ES-I3 (cell line): ENCODE measurements at regions not wholly inside any gene's neighbourhood (a gene's known extent, or its start where the extent isn't known, plus 50 kb on each side); places are given as distances from the start of the nearest gene placed in this dataset.
"Not testable (repeated sequence)": the region's sequence is repeated elsewhere in the genome, so short reads cannot be mapped to it uniquely, and the experiment has no call there.

Experiments
- H3K36me3 ChIP-seq: 2 replicates; pipeline ENCODE4 v1.6.1; 2013; ENCODE audit warnings: mild to moderate bottlenecking, low read length, control low read depth, moderate library complexity; ENCODE audit not compliant: insufficient read depth
- H3K4me1 ChIP-seq: 2 replicates; pipeline ENCODE4 v1.6.1; 2013; ENCODE audit warnings: mild to moderate bottlenecking, control low read depth, low read length; ENCODE audit not compliant: insufficient read depth
- H3K9ac ChIP-seq: 2 replicates; pipeline ENCODE4 v1.6.1; 2013; ENCODE audit warnings: low read depth, mild to moderate bottlenecking, low read length, moderate library complexity
- H3K9me3 ChIP-seq: 2 replicates; pipeline ENCODE4 v1.6.1; 2013; ENCODE audit warnings: mild to moderate bottlenecking, low read length, moderate library complexity; ENCODE audit not compliant: control insufficient read depth, insufficient read depth

DNA sequence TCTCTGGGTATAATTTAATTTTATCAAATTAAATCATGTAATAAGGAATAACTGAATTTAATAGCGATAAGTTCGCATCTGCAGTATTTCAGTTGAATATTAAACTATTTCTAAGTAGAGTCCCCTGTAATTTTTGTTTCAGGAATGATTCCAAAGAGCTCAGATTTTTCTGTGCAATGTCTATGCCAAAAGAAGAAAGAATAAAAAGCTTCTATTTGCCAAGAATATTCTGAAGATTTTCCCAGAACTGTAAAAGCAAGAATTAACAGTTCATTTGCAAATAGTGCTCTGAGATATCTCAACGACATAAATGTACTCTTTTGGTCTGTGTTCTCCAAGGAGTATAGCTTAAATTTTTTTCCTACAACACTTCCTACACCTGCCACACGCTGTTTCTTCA, 1242.8 kb upstream of the DIAPH2 start:
- no peaks in the 10 kb centered on the region for H3K36me3 ChIP-seq

DNA sequence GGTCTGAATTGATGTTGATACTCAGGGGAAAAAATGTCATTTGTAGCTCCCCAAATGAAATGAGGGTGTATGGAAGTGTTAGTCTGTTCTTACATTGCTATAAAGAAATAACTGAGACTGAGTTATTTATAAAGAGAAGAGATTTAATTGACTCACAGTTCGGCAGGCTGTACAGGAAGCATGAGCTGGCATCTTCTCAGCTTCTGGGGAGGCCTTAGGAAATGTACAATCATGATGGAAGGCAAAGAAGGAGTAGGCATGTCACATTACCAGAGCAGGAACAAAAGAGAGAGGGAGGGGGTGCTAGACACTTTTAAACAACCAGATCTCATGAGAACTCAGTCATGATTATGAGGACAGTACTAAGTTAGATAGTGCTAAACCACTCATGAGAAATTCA, 1199.9 kb upstream of the DIAPH2 start:
- H3K4me1 ChIP-seq, result no peaks in the 10 kb centered on the region
- H3K9me3 ChIP-seq, result no peaks in the 10 kb centered on the region
- H3K36me3 ChIP-seq, result no peaks in the 10 kb centered on the region
- no peak overlapping the region for H3K9ac ChIP-seq

More for the DNA sequence above, 1242.8 kb upstream of the DIAPH2 start:
- Histone ChIP-seq H3K9me3 (no peaks in the 10 kb centered on the region), H3K9ac (no peak overlapping the region), H3K4me1 (no peaks in the 10 kb centered on the region)

DNA sequence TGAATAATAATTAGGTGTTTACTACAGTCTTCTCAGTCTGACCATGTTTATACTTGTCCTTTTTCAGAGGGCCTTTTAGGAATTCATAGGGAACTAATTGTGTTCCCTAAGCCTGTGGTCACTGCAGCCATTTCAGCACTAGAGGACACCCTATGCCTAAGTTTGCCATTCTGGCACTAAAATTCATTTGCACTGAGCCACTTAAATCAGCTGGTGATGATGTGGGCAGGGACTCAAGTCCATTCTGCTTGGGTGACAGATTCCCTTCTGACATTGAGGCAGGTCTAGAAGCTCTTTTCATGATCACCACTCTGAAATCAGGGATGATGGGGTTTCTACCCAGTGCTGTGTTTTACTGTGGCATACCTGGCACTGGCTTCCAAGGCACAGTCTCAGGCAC, 1178.9 kb upstream of the DIAPH2 start:
- H3K9ac ChIP-seq, result no peak overlapping the region
- H3K4me1 ChIP-seq, result 0 out of 2 replicates have a peak, but pooled peaks cover 5% of the 10 kb centered on the region
- H3K9me3 ChIP-seq, result no peaks in the 10 kb centered on the region
- no peaks in the 10 kb centered on the region for H3K36me3 ChIP-seq

DNA sequence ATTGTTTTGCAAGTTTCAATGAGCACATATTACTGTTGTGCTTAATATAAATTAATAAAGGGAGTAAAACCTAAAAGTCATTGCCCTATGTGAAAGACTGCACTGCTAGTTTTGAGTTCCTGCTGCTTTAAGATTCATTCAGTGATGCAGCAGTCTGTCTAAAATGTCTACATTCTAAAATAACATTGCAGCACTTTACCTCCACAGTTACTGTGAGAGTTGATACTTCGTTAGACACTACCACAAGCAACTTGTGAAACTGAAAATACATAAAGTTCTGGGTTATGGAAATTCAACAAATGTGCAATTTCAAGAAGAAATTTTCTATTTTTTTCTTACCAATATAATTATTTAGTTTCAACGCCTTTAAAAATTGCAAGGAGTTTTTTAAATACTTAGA, 1175.2 kb upstream of the DIAPH2 start:
- H3K9ac ChIP-seq, result no peak overlapping the region
- H3K9me3 ChIP-seq, result no peaks in the 10 kb centered on the region
- 0 out of 2 replicates have a peak, but pooled peaks cover 5% of the 10 kb centered on the region for H3K4me1 ChIP-seq
- no peaks in the 10 kb centered on the region for H3K36me3 ChIP-seq

DNA sequence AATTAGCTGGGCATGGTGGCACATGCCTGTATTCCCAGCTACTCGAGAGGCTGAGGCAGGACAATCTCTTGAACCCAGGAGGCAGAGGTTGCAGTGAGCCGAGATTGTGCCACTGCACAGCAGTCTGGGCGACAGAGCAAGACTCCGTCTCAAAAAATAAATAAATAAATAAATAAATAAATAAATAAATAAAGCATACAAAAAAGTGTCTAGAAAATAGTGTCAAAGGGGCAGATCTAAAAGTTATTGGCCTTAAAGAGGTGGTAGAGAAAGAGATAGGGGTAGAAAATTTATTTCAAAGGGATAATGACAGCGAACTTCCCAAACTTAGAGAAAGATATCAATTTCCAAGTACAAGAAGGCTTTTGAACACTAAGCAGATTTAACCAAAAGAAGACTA, 1160.6 kb upstream of the DIAPH2 start:
- not testable (repeated sequence) for H3K36me3 ChIP-seq, H3K9me3 ChIP-seq, H3K9ac ChIP-seq, H3K4me1 ChIP-seq

DNA sequence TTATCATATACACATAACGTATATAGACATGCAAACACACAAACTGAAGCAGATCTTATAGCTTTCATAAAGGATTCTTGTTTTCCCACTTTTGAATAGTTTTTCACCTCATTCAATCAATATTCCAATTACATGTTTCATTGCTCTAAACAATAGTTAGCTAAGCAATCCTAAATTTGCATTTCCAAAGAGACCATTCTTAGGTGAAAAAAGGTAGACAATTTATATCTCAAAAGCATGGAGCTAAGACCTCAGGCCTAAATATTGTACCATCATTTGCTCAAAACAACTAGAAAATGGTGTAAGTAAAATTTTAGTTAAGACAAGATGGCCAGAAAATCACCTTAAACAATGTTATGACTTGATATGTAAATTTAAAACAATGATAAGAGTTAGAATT, 1148.5 kb upstream of the DIAPH2 start:
- Histone ChIP-seq H3K4me1 (no peaks in the 10 kb centered on the region; the same call in 1 of the 2 replicates), H3K9ac (no peak overlapping the region), H3K9me3 (peaks cover 3% of the 10 kb centered on the region; the same call in 1 of the 2 replicates), H3K36me3 (no peaks in the 10 kb centered on the region)

DNA sequence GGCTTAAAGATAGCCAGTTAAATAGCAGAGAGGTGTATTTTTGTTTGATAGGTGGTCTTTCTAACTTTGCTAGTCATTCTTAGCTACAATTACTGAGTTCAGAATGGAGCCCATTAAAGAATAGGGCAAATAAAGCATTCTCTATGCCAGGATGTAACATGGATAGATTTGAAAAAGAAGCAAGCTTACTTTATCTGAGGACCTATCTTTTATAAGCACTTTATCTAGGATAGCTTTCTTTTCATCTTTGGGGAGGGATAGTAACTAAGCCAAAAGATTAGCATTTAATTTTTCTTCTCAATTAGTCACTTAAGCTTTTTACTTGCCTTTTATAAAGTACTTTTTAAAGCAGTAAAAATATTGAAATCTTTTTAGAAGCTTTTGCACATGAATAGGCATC, 1148.0 kb upstream of the DIAPH2 start:
- H3K9ac ChIP-seq, result no peak overlapping the region
- no peaks in the 10 kb centered on the region for H3K36me3 ChIP-seq
- no peaks in the 10 kb centered on the region; the same call in 1 of the 2 replicates for H3K4me1 ChIP-seq
- H3K9me3 ChIP-seq, result peaks cover 3% of the 10 kb centered on the region; the same call in 1 of the 2 replicates

DNA sequence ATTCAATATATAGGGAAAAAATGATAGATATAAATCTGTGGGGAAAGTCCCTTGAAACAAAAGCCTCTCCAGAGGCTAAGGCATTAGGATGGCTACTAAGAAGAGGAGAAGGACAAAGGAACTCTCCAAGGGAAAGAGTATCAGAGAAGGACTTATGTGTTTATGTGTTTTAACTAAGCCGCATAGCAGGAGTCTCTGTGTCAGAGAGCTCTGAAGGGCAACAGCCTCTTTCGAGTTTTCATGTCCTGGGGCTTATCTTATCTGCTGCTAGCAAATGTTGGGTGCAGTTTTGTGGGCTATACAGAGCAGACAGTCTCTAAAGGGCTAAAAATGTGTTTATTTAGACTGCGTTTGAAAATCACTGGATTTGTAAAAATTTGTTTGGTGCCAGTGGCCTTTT, 1145.6 kb upstream of the DIAPH2 start:
- H3K4me1 ChIP-seq, result no peaks in the 10 kb centered on the region; the same call in 1 of the 2 replicates
- peaks cover 2% of the 10 kb centered on the region; the same call in 1 of the 2 replicates for H3K9me3 ChIP-seq
- H3K36me3 ChIP-seq, result no peaks in the 10 kb centered on the region

DNA sequence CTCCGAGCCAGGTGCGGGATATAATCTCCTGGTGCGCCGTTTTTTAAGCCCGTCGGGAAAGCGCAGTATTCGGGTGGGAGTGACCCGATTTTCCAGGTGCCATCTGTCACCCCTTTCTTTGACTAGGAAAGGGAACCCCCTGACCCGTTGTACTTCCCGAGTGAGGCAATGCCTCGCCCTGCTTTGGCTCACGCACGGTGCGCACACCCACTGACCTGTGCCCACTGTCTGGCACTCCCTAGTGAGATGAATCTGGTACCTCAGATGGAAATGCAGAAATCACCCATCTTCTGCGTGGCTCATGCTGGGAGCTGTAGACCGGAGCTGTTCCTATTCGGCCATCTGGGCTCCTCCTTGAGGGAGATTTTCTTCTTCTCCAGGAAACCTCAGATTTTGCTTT, 1135.1 kb upstream of the DIAPH2 start:
- H3K9ac ChIP-seq, H3K36me3 ChIP-seq, H3K9me3 ChIP-seq, H3K4me1 ChIP-seq: not testable (repeated sequence)

More for the DNA sequence above, 1145.6 kb upstream of the DIAPH2 start:
- H3K9ac ChIP-seq, result no peak overlapping the region

DNA sequence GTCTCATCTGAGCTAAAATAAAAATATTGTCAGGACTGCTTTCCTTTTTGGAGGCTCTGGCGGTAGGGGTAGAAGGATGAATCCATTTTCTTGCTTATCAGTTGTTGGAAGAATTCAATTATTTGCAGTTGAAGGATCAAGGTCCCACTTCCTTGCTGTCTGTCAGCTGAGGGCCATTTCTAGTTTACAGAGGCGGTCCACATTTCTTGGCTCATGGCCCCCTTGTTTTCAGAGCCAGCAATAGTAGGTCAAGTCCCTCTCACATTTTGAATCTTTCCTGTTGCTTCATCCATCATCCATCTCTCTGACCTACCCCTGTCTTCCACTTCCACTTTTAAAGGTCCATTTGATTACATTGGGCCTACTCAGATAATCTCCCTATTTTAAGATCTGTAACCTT, 1099.3 kb upstream of the DIAPH2 start:
- Histone ChIP-seq H3K36me3 (no peaks in the 10 kb centered on the region), H3K9me3 (no peaks in the 10 kb centered on the region), H3K9ac (no peak overlapping the region), H3K4me1 (no peaks in the 10 kb centered on the region)

DNA sequence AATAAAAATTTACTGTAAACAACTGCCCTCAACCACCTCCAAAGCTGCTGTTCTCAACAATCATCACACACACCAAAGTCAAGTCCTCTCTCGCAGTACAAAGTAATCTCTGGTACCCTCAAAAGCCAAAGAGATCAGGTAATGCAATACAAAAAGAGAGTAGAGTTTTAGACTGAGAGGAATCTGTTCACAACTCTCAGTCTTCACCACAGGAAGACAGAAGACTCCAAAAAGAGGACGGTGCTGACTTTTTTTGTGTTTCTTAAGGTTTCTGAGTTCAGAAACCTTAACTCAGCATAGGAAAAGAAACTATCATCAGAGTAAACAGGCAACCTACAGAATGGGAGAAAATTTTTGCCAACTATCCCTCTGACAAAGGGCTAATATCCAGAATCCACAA, 1072.3 kb upstream of the DIAPH2 start:
- Histone ChIP-seq H3K9me3 (no peaks in the 10 kb centered on the region), H3K9ac (no peak overlapping the region), H3K36me3 (no peaks in the 10 kb centered on the region), H3K4me1 (no peaks in the 10 kb centered on the region)

DNA sequence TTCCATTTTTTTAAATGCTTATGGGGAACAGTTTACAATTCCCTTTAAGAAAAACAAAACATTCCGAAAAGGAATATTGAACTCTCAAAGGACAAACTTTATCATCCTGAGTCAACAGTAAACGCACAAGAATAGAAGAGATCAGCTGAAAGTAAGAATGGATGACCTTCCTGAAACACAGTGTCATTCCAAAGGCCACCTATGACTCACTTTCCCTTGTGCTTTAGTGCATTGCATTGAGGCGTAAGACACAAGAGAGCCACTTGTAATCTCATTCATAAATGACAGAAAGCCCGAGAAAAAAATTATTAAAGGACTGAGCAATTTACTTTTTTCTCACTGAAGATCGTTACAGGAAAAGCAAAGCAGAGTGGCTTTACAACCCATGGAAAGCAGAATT, 1062.4 kb upstream of the DIAPH2 start:
- Histone ChIP-seq H3K4me1 (no peaks in the 10 kb centered on the region), H3K9ac (no peak overlapping the region), H3K9me3 (no peaks in the 10 kb centered on the region), H3K36me3 (no peaks in the 10 kb centered on the region)

DNA sequence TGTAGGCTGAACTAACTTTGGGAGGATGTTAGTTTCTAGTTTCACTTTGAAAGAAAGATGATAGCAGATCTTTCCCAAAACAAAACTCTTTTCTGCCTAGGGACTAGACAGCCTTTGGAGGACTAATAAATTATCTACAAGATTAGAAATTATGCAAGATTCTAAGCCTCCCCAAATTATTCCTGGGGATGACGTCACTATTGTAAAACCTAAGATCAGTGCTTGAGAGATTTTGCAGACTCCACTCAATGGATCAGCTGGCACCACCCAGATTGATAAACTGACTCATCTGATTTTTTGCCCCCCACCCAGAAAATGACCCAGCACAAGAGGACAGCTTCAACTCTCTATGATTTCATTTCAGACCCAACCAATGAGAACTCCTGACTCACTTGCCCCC, 1057.9 kb upstream of the DIAPH2 start:
- Histone ChIP-seq H3K36me3 (no peaks in the 10 kb centered on the region), H3K9ac (no peak overlapping the region), H3K9me3 (peaks cover 13% of the 10 kb centered on the region), H3K4me1 (no peaks in the 10 kb centered on the region)

DNA sequence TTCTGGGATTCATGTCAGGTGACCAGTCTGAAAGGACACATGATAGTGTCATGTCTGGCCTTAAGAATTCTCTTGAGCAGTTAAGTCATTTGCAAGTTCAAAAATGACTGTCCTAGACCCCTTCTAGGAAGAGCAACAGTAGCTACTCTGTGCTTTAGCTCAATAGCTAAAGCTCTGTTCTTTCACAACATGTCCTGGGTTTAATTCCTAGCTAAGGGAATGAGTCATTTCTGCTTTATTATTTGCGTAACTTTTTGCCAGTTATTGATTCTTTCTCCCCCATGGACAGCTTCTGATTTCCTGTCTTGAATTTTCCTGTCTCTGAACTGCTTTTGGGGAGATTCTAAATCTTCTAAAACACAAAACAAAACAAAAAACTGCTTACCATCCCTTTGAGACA, 1055.8 kb upstream of the DIAPH2 start:
- no peaks in the 10 kb centered on the region for H3K36me3 ChIP-seq
- no peak overlapping the region for H3K9ac ChIP-seq
- H3K9me3 ChIP-seq, result peaks cover 20% of the 10 kb centered on the region
- H3K4me1 ChIP-seq, result no peaks in the 10 kb centered on the region

DNA sequence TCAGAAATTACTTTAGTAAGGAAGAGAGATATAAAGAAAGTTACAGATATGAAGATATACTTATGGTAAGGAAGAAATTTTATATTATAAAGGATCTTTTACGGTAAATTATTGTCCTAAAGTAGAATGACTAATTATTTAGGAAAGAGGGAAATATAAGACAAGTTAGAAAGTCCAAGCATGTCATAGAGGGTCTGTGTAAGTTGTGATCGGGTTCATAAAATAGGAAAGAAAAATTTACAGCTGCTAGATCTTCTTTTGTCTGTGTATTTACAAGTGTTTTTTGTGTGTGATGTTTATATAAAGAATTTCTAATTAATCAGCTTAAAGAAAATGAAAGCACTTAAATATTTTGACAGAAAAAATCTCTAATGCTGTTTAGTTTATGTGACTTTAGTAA, 1054.9 kb upstream of the DIAPH2 start:
- Histone ChIP-seq H3K9ac (no peak overlapping the region), H3K36me3 (no peaks in the 10 kb centered on the region), H3K4me1 (no peaks in the 10 kb centered on the region), H3K9me3 (peaks cover 20% of the 10 kb centered on the region)

DNA sequence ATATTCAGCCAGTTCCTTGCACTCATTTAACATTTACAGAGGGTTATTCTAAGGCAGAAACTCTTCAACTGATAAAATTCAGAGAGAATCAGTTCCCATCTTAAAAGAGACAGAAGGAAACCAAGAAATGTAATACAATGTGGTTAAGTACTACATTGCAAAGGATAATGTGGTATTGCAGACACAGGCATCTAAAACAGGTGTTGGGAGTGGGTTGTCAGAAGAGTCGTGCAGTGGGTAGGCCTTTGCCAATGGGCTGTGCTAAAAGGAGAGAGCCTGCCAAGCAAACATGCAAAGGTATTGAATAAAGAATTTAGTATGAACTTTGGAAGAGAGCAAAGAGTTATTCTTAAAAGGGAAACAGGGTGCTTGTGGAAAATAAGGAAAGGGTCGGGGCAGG, 1044.4 kb upstream of the DIAPH2 start:
- Histone ChIP-seq H3K4me1 (no peaks in the 10 kb centered on the region), H3K9me3 (peaks cover 2% of the 10 kb centered on the region; the same call in 1 of the 2 replicates), H3K36me3 (no peaks in the 10 kb centered on the region), H3K9ac (no peak overlapping the region)
